Activated naive CD4-positive, alpha-beta T cell treated with anti-CD3 and anti-CD28 coated beads, Interleukin-2, amount 50 U/mL, for 16 hours (primary cell): ENCODE measurements at regions not wholly inside any gene's neighbourhood (a gene's known extent, or its start where the extent isn't known, plus 50 kb on each side); places are given as distances from the start of the nearest gene placed in this dataset.
"Not testable (repeated sequence)": the region's sequence is repeated elsewhere in the genome, so short reads cannot be mapped to it uniquely, and the experiment has no call there.

Source experiments
- DNase-seq: peaks from one replicate; pipeline ENCODE4 v3.0.0-alpha.2; 2020

- no peak for DNase-seq
These were observed 116.9 kb downstream of the PFDN4 start for GRCh38 chr20:54324652-54325285.

GRCh38 chr20:54335299-54335698, 127.4 kb downstream of the PFDN4 start:
- no peak for DNase-seq

GRCh38 chr20:54337144-54337543, 129.3 kb downstream of the PFDN4 start:
- DNase-seq, result no peak

- no peak for DNase-seq
These were observed 131.2 kb downstream of the PFDN4 start for GRCh38 chr20:54339093-54339492.

GRCh38 chr20:54340206-54340605, 132.3 kb downstream of the PFDN4 start:
- DNase-seq, result no peak

- DNase-seq, result no peak
These were observed 132.8 kb downstream of the PFDN4 start for GRCh38 chr20:54340667-54341081.

- DNase-seq, result no peak
These were observed 133.0 kb upstream of the DOK5 start for GRCh38 chr20:54342258-54342920.

- DNase-seq, result no peak
These were observed 132.3 kb upstream of the DOK5 start for GRCh38 chr20:54343099-54343498.

GRCh38 chr20:54343634-54344033, 131.8 kb upstream of the DOK5 start:
- no peak for DNase-seq

GRCh38 chr20:54344832-54345231, 130.6 kb upstream of the DOK5 start:
- no peak for DNase-seq

GRCh38 chr20:54345301-54345724, 130.1 kb upstream of the DOK5 start:
- no peak for DNase-seq

GRCh38 chr20:54345821-54346220, 129.6 kb upstream of the DOK5 start:
- no peak for DNase-seq

GRCh38 chr20:54346276-54346675, 129.1 kb upstream of the DOK5 start:
- DNase-seq, result no peak

- DNase-seq, result no peak
These were observed 128.1 kb upstream of the DOK5 start for GRCh38 chr20:54347166-54347833.

GRCh38 chr20:54350415-54350814, 125.0 kb upstream of the DOK5 start:
- no peak for DNase-seq

- no peak for DNase-seq
These were observed 123.8 kb upstream of the DOK5 start for GRCh38 chr20:54351371-54352136.

GRCh38 chr20:54352541-54352940, 122.9 kb upstream of the DOK5 start:
- not testable (repeated sequence) for DNase-seq

GRCh38 chr20:54353292-54353691, 122.1 kb upstream of the DOK5 start:
- no peak for DNase-seq

- DNase-seq, result no peak
These were observed 119.6 kb upstream of the DOK5 start for GRCh38 chr20:54355631-54356280.

- no peak for DNase-seq
These were observed 118.6 kb upstream of the DOK5 start for GRCh38 chr20:54356801-54357200.

GRCh38 chr20:54361475-54361874, 113.9 kb upstream of the DOK5 start:
- no peak for DNase-seq

- no peak for DNase-seq
These were observed 113.1 kb upstream of the DOK5 start for GRCh38 chr20:54362283-54362682.

GRCh38 chr20:54364365-54364764, 111.0 kb upstream of the DOK5 start:
- DNase-seq, result no peak
